ENCODE measurements at regions not wholly inside any gene's neighbourhood (a gene's known extent, or its start where the extent isn't known, plus 50 kb on each side); places are given as distances from the start of the nearest gene placed in this dataset.
"Not testable (repeated sequence)": the region's sequence is repeated elsewhere in the genome, so short reads cannot be mapped to it uniquely, and the experiment has no call there.

DNA sequence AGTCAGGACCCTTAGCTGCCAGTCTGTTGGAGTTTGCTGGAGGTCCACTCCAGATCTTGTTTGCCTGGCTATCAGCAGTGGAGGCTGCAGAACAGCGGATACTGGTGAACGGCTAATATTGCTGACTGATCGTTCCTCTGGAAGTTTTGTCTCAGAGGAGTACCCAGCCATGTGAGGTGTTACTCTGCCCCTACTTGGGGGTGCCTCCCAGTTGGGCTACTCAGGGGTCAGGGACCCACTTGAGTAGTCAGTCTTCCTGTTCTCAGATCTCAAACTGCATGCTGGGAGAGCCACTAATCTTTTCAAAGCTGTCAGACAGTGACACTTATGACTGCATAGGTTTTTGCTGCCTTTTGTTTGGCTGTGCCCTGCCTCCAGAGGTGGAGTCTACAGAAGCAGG, 160.5 kb downstream of the OR4A47 start:
- ATAC-seq; DNase-seq (ENCODE audit: low spot score): not testable (repeated sequence)

DNA sequence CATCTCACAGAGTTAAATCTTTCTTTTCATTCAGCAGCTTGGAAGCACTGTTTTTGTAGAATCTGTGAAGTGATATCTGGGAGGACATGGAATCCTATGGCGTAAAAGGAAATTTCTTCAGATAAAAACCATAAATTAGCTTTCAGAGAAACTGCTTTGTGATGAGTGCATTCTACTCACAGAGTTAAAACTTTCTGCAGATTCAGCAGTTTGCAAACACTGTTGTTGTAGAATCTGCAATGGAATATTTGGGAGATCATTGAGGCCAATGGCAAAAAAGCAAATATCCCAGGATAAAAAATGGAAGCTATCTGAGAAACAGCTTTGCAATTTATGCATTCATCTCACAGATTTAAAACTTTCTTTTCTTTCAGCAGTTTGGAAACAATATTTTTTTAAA, 180.6 kb downstream of the OR4A47 start:
- DNase-seq (ENCODE audit: low spot score), result no peak
- ATAC-seq, result no peak

DNA sequence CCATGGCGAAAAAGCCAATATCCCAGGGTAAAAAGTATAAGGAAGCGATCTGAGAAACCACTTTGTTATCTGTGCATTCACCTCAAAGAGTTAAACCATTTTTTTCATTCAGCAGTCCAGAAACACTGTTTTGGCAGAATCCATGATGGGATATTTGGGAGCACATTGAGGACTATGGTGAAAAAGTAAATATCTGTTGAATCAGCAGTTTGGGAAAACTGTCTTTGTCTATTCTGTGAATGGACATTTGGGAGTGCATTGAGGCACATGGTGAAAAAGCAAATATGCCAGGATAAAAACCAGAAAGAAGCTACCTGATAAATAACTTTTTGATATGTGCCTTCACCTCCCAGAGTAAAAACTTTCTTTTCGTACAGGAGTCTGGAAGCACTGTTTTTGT, 187.4 kb downstream of the OR4A47 start:
- DNase-seq (ENCODE audit: low spot score), result no peak
- ATAC-seq, result no peak

DNA sequence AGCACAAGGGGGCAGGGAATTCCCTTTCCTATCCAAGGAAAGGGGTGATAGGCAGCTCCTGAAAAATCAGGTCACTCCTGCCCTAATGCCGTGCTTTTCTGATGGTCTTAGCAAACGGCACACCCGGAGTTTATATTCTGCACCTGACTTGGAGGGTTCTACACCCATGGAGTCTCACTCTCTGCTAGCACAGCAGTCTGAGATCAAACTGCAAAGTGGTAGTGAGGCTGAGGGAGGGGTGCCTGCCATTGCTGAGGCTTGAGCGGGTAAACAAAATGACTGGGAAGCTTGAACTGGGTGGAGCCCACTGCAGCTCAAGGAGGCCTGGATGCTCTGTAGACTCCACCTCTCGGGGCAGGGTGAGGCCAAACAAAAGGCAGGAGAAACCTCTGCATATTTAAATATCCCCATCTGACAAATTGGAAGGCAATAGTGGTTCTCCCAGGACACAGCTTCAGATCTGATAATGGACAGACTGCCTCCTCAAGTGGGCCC, 194.7 kb downstream of the OR4A47 start:
- DNase-seq (ENCODE audit: low spot score) (no peak), ATAC-seq (no peak)

DNA sequence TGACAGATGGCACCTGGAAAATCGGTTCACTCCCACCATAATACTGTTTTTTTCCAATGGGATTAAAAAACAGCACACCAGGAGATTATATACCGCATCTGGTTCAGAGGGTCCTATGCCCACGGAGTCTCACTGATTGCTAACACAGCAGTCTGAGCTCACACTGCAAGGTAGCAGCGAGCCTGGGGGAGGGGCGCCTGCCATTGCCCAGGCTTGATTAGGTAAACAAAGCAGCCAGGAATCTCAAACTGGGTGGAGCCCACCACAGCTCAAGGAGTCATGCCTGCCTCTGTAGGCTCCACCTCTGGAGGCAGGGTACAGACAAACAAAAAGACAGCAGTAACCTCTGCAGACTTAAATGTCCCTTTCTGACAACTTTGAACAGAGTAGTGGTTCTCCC, 240.9 kb downstream of the OR4A47 start:
- peak; percentile 19 for DNase-seq (ENCODE audit: low spot score)
- not testable (repeated sequence) for ATAC-seq

DNA sequence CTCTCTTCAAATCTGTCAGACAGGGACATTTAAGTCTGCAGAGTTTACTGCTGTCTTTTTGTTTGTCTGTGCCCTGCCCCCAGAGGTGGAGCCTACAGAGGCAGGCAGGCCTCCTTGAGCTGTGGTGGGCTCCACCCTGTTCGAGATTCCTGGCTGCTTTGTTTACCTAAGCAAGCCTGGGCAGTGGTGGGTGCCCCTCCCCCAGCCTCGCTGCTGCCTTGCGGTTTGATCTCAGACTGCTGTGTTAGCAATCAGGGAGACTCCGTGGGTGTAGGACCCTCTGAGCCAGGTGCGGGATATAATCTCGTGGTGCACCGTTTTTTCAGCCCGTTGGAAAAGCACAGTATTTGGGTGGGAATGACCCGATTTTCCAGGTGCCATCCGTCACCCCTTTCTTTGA, 233.6 kb downstream of the TRIM51G start:
- peak; percentile 24 for DNase-seq (ENCODE audit: low spot score)
- not testable (repeated sequence) for ATAC-seq

All from left lobe of liver (tissue), 2 donors.